ENCODE measurements at regions not wholly inside any gene's neighbourhood (a gene's known extent, or its start where the extent isn't known, plus 50 kb on each side); places are given as distances from the start of the nearest gene placed in this dataset.
A peak's percentile ranks its signal among the peaks of the same experiment; 100 is the strongest.
"Not testable (repeated sequence)": the region's sequence is repeated elsewhere in the genome, so short reads cannot be mapped to it uniquely, and the experiment has no call there.

DNA sequence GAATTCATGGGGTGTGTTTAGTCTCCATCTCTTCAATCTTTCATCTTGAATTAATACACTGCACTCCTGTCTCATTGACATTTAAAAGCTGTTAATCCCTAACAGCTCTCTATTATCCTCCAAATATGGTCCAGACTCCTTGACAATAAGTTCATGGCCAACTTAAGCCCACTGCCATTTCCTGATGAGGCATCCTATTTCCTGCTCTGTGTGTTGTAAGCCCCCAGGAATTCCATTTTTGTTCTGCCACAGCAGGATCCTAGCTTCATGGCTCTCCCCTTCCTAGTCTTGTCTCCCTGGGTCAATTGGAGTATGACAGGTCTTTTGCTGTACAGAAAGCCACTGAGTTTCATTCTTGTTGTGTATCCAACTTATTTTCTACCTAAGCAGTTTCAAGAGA lies 218.8 kb downstream of the OTUD1 start:
- no peak for DNase-seq

DNA sequence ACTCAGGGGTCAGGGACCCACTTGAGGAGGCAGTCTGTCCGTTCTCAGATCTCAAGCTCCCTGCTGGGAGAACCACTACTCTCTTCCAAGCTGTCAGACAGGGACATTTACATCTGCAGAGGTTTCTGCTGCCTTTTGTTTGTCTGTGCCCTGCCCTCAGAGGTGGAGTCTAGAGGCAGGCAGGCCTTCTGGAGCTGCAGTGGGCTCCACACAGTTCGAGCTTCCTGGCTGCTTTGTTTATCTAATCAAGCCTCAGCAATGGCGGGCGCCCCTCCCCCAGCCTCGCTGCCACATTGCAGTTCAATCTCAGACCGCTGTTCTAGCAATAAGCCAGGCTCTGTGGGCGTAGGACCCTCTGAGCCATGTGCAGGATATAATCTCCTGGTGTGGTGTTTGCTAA lies 233.0 kb downstream of the OTUD1 start:
- not testable (repeated sequence) for DNase-seq

- no peak for DNase-seq
Measured at GRCh38 chr10:23675585-23675984, 236.7 kb downstream of the OTUD1 start.

- DNase-seq = no peak
Measured at GRCh38 chr10:23676296-23676695, 237.4 kb downstream of the OTUD1 start.

DNA sequence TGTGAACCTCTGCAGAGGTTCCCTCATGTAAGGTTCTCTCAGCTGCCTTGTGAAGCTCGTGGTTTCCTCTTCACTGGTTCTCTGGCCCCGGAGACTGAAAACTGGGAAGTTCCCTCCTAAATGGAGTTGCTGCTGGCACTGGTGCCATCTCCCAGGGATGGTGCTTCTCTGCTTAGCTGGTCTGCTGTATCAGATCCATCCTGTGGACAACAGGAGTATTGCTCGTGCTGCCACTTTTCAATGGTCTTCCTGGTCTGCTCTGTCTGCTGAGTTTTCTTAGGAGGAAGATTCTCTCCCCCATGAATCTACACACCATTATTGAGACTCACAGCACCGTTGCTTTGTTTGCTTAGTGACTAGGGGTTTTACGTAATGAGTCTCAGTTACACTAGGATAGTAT lies 247.8 kb downstream of the OTUD1 start:
- DNase-seq = no peak

DNA sequence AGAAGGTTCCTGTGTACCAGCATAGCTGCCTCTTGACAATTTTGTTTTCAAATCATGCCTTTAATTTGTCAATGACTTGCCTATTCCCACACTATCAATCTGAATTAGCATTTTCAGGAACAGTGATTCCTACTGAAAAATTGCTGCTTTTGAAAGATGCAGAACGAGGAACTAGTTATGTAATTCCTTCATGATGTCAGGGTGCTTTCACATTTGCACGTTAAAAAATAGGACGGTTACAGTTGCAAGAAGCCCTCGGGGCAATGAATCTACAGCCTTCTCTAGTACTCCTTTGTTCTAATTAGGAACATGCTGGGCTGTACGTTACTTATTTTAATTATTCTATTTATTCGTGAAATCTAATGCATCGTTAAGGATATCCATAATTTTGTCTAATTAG lies 253.9 kb downstream of the OTUD1 start:
- DNase-seq = no peak

DNA sequence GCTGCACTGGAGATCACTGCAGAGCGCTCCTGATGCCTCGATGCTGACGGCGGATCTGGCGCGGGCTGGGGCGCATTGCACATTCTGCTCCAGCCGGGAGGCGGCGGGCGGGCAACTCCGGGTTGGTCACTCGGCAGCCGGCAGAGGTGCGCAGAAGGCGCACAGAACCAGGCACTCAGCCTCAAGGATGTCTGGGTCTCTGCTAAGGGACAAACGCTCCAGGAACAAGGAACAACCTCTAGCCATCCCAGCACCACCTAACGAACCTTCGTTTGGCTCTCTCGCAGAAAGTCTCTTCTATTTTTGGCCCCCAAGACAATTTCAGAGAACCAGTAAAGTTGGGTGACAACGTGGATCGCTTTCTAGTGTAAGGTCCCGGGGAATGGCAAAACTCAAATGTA lies 254.6 kb downstream of the OTUD1 start:
- DNase-seq = peak; percentile 28

GRCh38 chr10:23693925-23694324 lies 255.1 kb downstream of the OTUD1 start:
- DNase-seq = peak; percentile 20

DNA sequence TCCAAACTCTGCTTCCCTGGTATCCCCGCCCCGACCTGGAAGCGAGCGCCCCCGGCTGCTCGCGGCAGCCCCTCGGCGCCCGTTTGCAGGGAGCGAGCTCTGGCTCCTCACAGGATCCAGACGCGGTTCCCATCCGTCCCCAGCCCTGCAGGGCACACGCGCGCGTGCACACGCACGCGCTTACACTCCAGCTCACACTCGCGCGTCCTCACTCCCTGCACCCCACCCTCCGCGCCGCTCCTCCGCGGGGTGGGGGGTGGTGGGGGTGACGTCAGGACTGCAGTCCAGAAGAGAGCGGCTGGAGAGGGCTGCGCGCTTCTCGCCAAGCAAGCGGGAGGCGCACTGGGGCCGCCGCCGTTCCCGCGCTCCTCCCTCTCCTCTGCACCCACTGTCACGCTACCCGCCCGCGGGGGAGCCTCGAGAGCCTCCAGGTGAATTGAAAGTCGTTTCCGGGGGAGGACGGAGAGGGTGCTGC lies 255.6 kb downstream of the OTUD1 start:
- peak; percentile 43 for DNase-seq

GRCh38 chr10:23694921-23695824 lies 256.3 kb downstream of the OTUD1 start:
- DNase-seq = peak; percentile 21

GRCh38 chr10:23695825-23696420 lies 257.0 kb downstream of the OTUD1 start:
- no peak for DNase-seq

DNA sequence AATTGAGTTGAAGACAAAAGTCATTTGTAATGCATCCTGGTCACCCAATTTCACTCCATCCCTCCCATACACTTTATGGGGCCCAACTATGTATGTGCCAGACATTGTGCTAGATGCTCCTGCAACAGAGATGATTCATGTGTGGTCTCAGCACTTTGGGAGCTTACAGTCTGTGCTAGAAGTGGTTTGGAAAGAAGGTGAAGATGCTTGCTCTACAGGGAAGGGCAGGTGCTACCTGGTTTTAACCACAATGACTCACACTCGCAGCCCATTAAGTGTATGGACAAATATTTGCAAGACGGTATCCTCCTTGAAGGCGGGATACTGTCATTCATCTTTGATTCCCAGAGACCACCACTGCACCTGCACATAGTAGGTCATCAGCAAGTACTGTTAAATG lies 257.6 kb downstream of the OTUD1 start:
- no peak for DNase-seq

DNA sequence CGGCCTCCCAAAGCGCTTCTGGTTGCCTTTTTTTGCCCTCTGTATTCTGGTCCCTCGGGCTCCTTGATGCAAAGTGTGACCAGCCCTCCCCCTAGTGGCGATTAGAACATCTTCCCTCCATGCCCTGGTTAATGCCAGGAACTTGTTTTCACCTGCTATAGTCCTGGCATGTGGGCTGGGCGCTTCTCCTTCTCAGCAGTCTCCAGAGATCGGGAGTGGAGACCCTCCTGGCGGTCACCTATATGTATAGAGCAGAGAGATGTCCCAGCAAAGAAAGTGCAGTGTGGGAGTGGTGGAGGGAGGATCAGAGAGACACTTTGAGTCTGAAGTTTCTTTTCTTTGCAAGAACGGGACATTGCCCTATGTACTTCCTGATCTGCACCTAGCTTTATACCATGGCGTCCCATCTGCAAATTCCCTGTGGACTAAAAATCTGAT lies 264.1 kb downstream of the OTUD1 start:
- DNase-seq = peak; percentile 49

GRCh38 chr10:23715363-23715762 lies 276.5 kb downstream of the OTUD1 start:
- no peak for DNase-seq

DNA sequence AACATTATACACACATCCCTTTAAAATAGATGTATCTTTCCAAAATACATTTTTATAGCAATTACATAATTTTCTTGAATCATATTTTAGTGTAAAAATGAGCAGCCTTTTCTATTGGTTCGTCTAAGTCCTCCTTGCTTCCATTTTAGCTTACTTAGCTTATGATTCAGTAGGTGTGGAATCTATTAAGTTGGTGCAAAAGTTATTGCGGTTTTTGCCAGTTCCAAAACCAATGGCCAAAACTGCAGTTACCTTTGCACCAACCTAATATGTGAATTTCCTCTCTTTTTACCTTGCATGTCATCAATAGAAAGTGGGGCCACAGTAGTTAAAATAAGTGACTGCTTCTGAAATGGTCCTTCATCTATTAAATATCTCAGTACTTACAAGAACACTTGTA lies 279.0 kb downstream of the OTUD1 start:
- no peak for DNase-seq

DNA sequence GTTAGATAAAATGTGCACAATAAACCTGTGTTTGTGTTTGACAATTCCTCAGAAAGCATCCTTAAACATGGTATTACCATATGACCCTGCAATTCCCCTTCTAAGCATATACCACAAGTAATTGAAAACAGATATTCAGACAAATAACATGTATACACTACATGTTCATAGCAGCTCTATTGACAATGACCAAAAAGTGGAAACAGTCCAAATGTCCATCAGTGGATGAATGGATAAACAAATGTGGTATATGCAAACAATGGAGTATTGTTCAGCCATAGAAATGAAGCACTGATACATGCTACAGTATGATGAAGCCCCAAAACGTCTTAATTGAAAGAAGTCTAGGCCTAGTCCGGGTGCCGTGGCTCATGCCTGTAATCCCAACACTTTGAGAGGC lies 280.1 kb downstream of the OTUD1 start:
- DNase-seq = no peak

GRCh38 chr10:23723796-23724195 lies 284.9 kb downstream of the OTUD1 start:
- no peak for DNase-seq

GRCh38 chr10:23725548-23725947 lies 286.7 kb downstream of the OTUD1 start:
- no peak for DNase-seq

- no peak for DNase-seq
Measured at GRCh38 chr10:23742368-23742767, 303.5 kb downstream of the OTUD1 start.

GRCh38 chr10:23742807-23743206 lies 303.9 kb downstream of the OTUD1 start:
- no peak for DNase-seq

DNA sequence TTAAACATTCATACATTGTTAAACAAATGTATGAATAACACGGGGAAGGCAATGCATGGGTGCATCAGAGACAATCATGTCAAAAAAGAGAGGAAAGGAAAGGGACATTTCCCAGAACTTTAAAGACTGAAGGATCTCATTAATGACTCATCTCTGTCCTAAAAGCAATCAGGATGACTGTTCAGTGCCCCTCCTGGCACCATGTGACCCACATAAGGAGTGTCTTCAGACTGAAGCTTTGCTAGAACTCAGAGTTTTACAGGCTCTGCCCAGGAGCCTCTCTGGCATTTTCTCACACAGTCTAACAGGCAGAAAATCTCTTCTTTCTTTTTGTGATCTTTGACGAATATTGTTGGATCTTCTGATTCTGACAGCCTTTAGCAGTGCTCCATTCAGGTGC lies 315.3 kb downstream of the OTUD1 start:
- no peak for DNase-seq

DNA sequence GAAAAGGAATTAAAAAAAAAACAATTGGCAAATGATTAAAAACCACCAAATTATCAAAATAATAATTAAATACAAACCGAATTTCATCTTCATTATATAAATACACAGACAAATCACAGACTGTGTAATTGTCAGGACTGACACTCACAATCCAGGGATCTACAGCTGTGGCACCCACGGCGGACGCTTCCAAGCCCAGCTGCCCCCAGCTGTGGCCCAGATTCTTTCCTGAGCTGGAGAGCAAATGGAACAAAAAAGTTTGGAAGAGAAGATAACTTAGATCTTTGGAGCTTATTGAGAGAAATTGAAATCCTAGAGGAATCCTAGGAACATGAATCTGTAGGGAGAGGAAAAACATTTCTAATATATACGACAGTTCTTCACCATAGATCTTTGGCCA lies 316.1 kb downstream of the OTUD1 start:
- no peak for DNase-seq

DNA sequence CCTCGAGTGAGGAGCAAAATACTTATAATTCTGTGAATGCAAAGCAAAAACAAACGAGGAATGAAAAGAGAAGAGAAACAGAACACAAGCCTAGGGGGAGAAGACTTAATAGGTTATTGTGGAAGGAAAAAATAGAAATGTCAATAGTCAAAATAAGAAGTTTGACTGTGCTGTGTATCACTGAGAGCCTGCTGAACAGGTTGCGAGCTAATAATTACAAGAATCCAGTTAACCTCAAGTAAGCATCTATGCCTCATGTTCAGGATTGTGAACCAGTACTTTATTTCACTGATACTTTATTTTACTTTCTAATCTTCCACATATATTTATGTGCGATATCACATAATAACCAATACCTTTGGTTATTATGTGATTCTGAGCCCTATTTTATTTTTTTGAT lies 316.7 kb downstream of the OTUD1 start:
- DNase-seq = no peak

- no peak for DNase-seq
Measured at GRCh38 chr10:23768281-23768680, 329.4 kb downstream of the OTUD1 start.
